ENCODE measurements at regions not wholly inside any gene's neighbourhood (a gene's known extent, or its start where the extent isn't known, plus 50 kb on each side); places are given as distances from the start of the nearest gene placed in this dataset.
"Not testable (repeated sequence)": the region's sequence is repeated elsewhere in the genome, so short reads cannot be mapped to it uniquely, and the experiment has no call there.

GRCh38 chr4:59518005-59518823 is 1681.9 kb upstream of the ADGRL3 start:
- no peak for DNase-seq

- DNase-seq = no peak
Observed at GRCh38 chr4:59525885-59526284, 1674.2 kb upstream of the ADGRL3 start.

DNA sequence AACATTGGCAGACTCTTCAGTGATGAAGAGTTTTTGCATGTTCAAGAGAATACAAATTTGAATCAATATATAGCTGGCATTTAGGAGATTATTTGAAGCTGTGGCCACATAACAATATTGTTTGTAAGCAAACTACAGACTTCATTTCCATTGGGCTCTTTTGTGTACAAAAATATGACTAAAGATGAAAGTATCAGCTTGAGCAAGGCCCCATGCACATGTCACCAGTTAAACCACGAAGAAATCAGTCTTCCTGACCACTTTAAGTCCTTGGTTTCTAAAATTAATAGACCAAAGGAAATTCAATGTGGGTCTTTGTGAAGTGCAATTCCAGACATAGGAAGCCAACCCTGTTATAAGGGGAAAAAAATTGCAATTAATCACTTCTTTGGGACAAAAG is 1664.6 kb upstream of the ADGRL3 start:
- DNase-seq = no peak

GRCh38 chr4:59536428-59536827 is 1663.7 kb upstream of the ADGRL3 start:
- no peak for DNase-seq

DNA sequence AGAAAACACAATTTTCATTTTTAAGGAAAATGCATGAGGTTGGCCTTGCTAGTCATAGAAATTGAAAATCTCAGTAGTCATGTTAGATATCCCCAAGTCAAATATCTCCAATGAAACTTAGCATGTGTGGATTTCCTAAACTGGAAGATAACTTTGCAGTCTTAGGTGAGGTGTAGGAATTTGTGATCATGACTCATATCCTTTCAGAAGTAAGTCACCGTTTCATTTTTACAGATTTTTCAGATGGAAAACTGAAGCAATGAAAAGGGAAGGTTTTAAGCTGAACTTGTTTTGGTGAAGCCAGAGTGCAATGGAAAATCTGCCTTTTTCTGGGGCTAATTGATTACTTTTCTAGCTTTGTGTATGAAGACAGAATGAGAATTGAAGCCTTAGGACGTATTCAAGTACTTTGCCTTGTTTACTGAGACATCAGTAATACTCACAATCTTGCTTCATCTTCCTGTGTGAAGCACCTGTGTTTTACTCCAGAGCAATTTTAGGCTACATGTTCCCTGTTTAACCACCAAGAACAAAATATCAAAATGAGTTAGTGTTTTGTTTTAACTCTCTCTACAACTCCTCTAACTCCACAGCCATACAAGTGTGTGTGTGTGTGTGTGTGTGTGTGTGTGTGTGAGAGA is 1662.8 kb upstream of the ADGRL3 start:
- DNase-seq = no peak

- DNase-seq = no peak
Observed at GRCh38 chr4:59539401-59539800, 1660.7 kb upstream of the ADGRL3 start.

GRCh38 chr4:59540311-59540710 is 1659.8 kb upstream of the ADGRL3 start:
- no peak for DNase-seq

DNA sequence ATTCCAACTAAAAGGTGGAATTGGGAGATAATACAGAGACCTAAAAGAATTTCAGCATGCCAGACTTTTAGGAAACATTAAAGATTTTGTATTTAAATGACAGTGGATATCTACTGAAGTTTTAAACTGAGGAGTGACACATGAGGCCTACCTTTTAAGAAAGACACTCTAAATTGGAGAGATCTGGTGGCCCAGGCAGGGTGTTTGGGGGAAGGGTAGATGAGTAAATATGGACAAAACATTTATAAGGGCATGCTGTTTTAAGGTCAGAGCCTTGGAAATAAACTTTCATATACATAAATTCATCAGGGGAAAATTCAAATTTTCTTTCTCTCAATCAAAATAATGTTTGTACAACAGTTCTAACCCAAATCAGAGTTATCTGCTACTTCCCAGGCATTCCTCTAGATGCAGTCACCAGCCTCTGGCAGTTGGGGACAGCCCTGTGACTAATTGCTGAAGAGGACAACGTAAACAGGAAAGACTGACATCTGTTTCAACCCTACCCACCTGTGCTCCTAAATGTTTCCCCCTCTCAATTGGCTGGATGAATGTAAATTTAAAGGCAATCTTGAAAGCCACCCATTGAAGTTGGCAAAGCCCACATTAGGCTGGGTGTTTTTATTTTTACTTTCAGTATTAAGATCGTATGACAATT is 1646.9 kb upstream of the ADGRL3 start:
- peak; percentile 1 for DNase-seq

- DNase-seq = no peak
Observed at GRCh38 chr4:59553721-59554091, 1646.4 kb upstream of the ADGRL3 start.

GRCh38 chr4:59556191-59556590 is 1643.9 kb upstream of the ADGRL3 start:
- DNase-seq = not testable (repeated sequence)

GRCh38 chr4:59560141-59560648 is 1639.9 kb upstream of the ADGRL3 start:
- DNase-seq = not testable (repeated sequence)

DNA sequence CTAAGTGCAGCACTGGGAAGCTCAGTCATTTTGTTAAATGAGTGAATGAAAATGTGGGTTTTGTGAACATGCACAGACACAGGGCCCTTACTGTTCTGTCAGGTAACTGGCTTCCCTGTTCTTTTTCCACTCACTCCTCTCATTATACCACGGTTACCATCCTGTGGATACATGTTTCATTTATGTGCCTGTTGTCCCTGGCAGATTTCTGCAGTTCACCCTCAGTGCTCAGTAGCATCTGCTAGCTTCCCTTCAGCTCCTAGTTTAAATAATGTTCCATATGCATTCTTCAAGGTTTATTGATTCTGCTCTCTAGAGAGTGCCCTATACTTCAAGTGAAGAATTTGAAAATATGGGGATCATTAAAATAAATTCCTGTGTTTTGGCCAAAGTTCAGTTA is 1634.3 kb upstream of the ADGRL3 start:
- no peak for DNase-seq

DNA sequence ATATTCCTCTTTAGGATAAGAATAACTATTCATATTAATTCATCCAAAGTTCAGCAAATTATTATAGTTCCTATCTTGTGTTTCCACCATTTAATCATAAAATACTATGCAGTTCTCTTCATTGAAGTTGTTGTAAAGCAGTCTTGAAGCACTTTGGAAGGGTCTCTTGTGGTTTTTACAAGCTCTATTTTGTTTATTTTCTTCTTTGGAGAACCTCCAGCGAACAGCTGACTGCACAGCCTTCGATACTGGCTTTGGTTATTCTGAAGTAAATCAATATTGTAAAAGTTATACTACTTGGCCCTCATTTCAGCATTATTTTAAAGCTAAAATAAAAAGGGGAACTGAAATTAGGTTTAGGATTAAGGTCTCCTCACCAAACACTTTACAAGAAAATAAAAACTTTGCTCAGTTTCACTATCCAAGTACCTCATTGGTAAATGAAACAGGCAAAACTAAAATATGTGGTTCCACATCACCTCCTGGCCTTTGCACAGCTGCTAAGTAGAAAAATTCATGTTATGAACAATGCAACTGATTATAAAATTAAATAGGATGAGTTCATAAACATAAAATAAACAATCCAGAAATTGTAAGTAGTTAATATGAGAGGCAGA is 1629.2 kb upstream of the ADGRL3 start:
- no peak for DNase-seq

GRCh38 chr4:59571805-59572430 is 1628.2 kb upstream of the ADGRL3 start:
- DNase-seq = no peak

DNA sequence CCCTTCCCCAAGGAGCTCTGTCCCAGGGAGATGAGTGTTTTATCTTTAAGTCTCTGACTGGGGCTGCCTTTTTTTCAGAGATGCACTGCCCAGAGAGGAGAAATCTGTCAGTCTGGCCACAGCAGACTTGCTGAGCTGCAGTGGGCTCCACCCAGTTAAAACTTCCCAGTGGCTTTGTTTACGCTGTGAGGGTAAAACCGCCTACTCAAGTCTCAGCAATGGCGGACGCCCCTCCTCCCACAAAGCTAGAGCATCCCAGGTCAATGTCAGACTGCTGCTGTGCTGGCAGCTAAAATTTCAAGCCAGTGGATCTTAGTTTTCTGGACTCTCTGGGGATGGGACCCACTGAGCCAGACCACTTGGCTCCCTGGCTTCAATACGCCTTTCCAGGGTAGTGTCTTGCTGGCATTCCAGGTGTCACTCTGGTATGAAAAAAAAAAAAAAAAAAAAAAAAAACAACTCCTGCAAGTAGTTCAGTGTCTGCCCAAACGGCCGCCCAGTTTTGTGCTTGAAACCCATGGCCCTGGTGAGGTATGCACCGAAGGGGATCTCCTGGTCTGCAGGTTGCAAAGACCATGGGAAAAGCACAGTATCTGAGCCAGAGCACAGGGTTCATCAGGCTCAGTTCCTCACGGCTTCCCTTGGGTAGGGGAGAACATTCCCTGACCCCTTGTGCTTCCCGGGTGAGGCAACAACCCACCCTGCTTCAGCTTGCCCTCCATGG is 1616.1 kb upstream of the ADGRL3 start:
- DNase-seq = no peak

- DNase-seq = no peak
Observed at GRCh38 chr4:59597536-59598329, 1602.4 kb upstream of the ADGRL3 start.

DNA sequence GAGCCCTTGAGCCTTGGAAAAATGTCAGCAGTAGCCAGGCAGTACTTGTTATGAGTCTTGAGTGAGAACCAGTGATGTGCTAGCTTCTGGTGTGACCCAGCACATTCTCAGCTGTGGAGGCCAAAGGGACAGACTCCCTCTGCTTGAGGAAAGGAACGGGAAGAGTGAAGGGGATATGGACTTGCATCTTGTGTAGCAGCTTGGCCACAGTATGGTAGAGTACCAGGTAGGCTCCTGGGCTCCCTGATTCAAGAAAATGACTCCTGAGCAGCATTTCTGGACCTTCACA is 1601.9 kb upstream of the ADGRL3 start:
- no peak for DNase-seq

DNA sequence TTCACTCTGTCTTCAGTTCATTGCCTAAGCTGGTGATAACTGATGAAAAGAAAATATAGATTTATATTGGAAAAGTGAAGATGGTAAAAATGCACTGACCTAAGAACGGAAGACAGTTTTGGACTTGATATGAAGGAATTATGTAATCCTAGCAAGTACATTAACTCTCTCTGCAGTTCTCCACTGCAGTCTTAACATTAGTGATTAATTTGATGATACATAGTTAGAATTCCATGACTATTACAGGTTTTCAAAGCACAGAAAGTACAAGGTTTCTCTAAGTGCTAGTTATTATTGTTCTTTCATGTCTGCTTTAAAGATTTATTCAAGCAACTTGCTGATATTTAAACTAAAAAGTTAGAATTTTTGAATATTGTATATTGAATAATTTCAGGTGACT is 1591.7 kb upstream of the ADGRL3 start:
- no peak for DNase-seq

GRCh38 chr4:59612235-59612634 is 1587.9 kb upstream of the ADGRL3 start:
- no peak for DNase-seq

DNA sequence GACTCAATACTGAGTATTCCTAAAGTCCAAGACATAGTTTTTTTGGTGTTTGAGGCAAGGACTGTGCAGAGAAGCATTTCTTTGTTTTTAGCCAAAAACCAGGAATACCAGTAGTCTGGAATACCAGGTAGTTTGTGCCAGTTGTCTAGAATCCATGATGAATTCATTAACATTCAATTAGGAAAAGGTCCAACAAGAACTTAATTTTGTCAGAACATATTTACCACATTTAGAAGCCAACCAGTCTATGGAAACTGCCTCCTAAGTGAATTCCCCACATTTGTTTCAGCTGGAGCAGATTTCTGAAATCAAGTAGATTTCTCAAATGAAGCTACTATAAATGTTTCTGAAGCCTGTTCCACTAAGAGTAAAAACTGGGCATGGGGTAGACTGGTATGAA is 1584.8 kb upstream of the ADGRL3 start:
- DNase-seq = no peak

GRCh38 chr4:59629348-59629747 is 1570.8 kb upstream of the ADGRL3 start:
- no peak for DNase-seq

DNA sequence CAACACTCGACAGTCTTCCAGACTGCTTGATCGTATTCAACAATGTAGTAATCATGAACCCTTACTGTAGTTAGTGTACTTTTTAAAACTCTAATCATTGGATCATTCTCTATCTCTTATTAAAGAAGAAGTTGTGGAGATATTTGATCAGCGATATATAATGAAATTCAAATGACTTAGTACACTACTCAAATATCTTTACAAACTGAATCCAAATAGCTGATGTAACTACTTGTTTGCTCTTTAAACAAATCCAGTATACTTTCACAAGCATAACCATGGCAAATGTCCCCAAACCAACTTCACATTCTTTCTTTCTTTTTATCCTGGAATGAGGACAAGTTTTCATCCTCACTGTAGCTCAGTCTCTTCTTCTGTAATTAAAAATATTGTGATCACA is 1569.9 kb upstream of the ADGRL3 start:
- DNase-seq = no peak

All from stimulated activated CD4-positive, alpha-beta T cell treated with anti-CD3 and anti-CD28 coated beads, Interleukin-1b, Interleukin-23, amount 100 ng/mL, for 48 hours (primary cell).